ENCODE measurements at regions not wholly inside any gene's neighbourhood (a gene's known extent, or its start where the extent isn't known, plus 50 kb on each side); places are given as distances from the start of the nearest gene placed in this dataset.
A peak's percentile ranks its signal among the peaks of the same experiment; 100 is the strongest.

DNA sequence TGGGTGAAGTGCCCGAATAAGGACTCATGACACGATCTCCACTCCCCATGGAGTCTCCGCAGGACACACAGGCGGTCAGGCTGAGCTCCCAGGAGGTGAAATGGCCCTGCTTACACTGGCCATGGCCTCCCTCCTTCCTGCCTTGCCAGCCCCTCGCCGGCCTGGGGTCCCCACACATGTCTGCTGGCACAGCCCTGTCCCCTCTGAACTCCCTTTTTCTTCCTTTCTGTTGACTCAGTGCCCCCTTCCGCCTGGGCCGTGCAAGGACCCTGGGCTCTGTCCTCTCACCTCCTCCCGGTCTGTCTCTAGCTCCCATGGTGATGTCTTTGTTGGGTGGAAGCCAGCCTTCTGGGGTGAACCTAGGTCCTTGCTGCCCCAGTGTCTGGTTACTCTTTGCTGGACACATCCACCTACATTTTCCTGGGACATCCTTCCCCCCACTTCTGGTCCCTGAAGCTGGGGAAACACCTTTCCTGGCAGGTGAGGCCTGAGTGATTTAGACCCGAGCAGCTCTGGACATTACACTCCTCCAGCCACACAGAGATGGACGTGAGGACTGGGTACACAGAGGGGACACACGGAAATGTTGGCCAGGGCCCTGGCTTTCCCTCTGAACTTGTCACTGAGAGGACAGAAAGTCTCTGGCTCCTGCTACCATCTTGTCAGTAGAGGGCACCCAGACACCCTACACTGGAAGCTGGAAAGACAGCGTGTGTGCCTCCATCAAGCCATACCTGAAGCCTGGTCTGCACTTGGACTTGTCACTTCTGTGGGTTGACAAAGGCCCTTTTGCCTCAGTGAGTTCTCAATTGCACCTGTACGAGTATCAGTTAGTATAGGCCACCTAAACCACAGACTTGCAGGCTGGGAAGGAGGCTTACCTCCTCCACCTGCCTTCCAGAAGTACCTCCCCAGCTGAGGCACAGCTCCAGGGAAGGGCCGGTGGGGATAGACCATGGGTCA is 864.3 kb downstream of the TBC1D22A start:
- H3K9me3 Mint-ChIP-seq = peaks cover 9% of the 10 kb centered on the region
- no peak overlapping the region for H3K27ac Mint-ChIP-seq
- no peaks in the 10 kb centered on the region for H3K79me2 ChIP-seq (replicated peaks; ENCODE audit: insufficient read depth)
- H3K27me3 ChIP-seq (ENCODE audit: insufficient read depth) = no peaks in the 10 kb centered on the region
- H2AFZ ChIP-seq = no peak overlapping the region
- peak; percentile 41; the same call in 2 of the 3 replicates for ATAC-seq
- H3K9me2 ChIP-seq (ENCODE audit: insufficient read depth) = no peaks in the 10 kb centered on the region
- H3K4me2 ChIP-seq = no peak overlapping the region
- H3K4me1 ChIP-seq (ENCODE audit: insufficient read depth) = no peaks in the 10 kb centered on the region
- H3K27ac ChIP-seq (ENCODE audit: low read depth) = no peak overlapping the region
- H3K4me1 Mint-ChIP-seq = no peaks in the 10 kb centered on the region
- peaks cover 7% of the 10 kb centered on the region for H3K27me3 Mint-ChIP-seq (ENCODE audit: insufficient read depth, low read depth, poor library complexity)
- no peak overlapping the region for H3K4me3 ChIP-seq
- H3F3A ChIP-seq (replicated peaks; ENCODE audit: low read depth) = no peaks in the 10 kb centered on the region
- no peak for DNase-seq (ENCODE audit: low spot score)
- no peaks in the 10 kb centered on the region; the same call in 2 of the 3 replicates for H3K36me3 Mint-ChIP-seq (ENCODE audit: low read depth)
- TF ChIP-seq NANOG (IDR thresholded peaks at IDR 0.05; ENCODE audit: borderline replicate concordance) (no peak), EZH2 (IDR thresholded peaks at IDR 0.05; ENCODE audit: low read depth, unreplicated experiment) (no peak), EZH2phosphoT487 (IDR thresholded peaks at IDR 0.05; ENCODE audit: unreplicated experiment) (no peak), JUNB (IDR thresholded peaks at IDR 0.05; ENCODE audit: unreplicated experiment) (no peak), ZNF114 (CRISPR knock-in tag; IDR thresholded peaks at IDR 0.05) (no peak), POLR2AphosphoS5 (IDR thresholded peaks at IDR 0.05; ENCODE audit: low read depth) (no peak), STAT1 (IDR thresholded peaks at IDR 0.05; ENCODE audit: unreplicated experiment) (no peak), ZNF331 (CRISPR knock-in tag; IDR thresholded peaks at IDR 0.05; ENCODE audit: low read depth) (no peak), CREB1 (CRISPR knock-in tag; IDR thresholded peaks at IDR 0.05; ENCODE audit: low read depth) (no peak)
- TF ChIP-seq, protein P1, sequence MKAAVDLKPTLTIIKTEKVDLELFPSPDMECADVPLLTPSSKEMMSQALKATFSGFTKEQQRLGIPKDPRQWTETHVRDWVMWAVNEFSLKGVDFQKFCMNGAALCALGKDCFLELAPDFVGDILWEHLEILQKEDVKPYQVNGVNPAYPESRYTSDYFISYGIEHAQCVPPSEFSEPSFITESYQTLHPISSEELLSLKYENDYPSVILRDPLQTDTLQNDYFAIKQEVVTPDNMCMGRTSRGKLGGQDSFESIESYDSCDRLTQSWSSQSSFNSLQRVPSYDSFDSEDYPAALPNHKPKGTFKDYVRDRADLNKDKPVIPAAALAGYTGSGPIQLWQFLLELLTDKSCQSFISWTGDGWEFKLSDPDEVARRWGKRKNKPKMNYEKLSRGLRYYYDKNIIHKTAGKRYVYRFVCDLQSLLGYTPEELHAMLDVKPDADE (IDR thresholded peaks at IDR 0.05) = no peak
- TF ChIP-seq, protein P2, sequence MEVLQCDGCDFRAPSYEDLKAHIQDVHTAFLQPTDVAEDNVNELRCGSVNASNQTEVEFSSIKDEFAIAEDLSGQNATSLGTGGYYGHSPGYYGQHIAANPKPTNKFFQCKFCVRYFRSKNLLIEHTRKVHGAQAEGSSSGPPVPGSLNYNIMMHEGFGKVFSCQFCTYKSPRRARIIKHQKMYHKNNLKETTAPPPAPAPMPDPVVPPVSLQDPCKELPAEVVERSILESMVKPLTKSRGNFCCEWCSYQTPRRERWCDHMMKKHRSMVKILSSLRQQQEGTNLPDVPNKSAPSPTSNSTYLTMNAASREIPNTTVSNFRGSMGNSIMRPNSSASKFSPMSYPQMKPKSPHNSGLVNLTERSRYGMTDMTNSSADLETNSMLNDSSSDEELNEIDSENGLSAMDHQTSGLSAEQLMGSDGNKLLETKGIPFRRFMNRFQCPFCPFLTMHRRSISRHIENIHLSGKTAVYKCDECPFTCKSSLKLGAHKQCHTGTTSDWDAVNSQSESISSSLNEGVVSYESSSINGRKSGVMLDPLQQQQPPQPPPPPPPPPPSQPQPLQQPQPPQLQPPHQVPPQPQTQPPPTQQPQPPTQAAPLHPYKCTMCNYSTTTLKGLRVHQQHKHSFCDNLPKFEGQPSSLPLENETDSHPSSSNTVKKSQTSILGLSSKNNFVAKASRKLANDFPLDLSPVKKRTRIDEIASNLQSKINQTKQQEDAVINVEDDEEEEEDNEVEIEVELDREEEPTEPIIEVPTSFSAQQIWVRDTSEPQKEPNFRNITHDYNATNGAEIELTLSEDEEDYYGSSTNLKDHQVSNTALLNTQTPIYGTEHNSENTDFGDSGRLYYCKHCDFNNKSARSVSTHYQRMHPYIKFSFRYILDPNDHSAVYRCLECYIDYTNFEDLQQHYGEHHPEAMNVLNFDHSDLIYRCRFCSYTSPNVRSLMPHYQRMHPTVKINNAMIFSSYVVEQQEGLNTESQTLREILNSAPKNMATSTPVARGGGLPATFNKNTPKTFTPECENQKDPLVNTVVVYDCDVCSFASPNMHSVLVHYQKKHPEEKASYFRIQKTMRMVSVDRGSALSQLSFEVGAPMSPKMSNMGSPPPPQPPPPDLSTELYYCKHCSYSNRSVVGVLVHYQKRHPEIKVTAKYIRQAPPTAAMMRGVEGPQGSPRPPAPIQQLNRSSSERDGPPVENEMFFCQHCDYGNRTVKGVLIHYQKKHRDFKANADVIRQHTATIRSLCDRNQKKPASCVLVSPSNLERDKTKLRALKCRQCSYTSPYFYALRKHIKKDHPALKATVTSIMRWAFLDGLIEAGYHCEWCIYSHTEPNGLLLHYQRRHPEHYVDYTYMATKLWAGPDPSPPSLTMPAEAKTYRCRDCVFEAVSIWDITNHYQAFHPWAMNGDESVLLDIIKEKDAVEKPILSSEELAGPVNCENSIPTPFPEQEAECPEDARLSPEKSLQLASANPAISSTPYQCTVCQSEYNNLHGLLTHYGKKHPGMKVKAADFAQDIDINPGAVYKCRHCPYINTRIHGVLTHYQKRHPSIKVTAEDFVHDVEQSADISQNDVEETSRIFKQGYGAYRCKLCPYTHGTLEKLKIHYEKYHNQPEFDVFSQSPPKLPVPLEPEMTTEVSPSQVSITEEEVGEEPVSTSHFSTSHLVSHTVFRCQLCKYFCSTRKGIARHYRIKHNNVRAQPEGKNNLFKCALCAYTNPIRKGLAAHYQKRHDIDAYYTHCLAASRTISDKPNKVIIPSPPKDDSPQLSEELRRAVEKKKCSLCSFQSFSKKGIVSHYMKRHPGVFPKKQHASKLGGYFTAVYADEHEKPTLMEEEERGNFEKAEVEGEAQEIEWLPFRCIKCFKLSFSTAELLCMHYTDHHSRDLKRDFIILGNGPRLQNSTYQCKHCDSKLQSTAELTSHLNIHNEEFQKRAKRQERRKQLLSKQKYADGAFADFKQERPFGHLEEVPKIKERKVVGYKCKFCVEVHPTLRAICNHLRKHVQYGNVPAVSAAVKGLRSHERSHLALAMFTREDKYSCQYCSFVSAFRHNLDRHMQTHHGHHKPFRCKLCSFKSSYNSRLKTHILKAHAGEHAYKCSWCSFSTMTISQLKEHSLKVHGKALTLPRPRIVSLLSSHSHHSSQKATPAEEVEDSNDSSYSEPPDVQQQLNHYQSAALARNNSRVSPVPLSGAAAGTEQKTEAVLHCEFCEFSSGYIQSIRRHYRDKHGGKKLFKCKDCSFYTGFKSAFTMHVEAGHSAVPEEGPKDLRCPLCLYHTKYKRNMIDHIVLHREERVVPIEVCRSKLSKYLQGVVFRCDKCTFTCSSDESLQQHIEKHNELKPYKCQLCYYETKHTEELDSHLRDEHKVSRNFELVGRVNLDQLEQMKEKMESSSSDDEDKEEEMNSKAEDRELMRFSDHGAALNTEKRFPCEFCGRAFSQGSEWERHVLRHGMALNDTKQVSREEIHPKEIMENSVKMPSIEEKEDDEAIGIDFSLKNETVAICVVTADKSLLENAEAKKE (CRISPR knock-in tag; IDR thresholded peaks at IDR 0.05) = no peak
- TF ChIP-seq, protein P3, sequence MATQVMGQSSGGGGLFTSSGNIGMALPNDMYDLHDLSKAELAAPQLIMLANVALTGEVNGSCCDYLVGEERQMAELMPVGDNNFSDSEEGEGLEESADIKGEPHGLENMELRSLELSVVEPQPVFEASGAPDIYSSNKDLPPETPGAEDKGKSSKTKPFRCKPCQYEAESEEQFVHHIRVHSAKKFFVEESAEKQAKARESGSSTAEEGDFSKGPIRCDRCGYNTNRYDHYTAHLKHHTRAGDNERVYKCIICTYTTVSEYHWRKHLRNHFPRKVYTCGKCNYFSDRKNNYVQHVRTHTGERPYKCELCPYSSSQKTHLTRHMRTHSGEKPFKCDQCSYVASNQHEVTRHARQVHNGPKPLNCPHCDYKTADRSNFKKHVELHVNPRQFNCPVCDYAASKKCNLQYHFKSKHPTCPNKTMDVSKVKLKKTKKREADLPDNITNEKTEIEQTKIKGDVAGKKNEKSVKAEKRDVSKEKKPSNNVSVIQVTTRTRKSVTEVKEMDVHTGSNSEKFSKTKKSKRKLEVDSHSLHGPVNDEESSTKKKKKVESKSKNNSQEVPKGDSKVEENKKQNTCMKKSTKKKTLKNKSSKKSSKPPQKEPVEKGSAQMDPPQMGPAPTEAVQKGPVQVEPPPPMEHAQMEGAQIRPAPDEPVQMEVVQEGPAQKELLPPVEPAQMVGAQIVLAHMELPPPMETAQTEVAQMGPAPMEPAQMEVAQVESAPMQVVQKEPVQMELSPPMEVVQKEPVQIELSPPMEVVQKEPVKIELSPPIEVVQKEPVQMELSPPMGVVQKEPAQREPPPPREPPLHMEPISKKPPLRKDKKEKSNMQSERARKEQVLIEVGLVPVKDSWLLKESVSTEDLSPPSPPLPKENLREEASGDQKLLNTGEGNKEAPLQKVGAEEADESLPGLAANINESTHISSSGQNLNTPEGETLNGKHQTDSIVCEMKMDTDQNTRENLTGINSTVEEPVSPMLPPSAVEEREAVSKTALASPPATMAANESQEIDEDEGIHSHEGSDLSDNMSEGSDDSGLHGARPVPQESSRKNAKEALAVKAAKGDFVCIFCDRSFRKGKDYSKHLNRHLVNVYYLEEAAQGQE (IDR thresholded peaks at IDR 0.05; ENCODE audit: unreplicated experiment) = no peak
- TF ChIP-seq, protein P4, sequence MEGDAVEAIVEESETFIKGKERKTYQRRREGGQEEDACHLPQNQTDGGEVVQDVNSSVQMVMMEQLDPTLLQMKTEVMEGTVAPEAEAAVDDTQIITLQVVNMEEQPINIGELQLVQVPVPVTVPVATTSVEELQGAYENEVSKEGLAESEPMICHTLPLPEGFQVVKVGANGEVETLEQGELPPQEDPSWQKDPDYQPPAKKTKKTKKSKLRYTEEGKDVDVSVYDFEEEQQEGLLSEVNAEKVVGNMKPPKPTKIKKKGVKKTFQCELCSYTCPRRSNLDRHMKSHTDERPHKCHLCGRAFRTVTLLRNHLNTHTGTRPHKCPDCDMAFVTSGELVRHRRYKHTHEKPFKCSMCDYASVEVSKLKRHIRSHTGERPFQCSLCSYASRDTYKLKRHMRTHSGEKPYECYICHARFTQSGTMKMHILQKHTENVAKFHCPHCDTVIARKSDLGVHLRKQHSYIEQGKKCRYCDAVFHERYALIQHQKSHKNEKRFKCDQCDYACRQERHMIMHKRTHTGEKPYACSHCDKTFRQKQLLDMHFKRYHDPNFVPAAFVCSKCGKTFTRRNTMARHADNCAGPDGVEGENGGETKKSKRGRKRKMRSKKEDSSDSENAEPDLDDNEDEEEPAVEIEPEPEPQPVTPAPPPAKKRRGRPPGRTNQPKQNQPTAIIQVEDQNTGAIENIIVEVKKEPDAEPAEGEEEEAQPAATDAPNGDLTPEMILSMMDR (conservative IDR thresholded peaks at IDR 0.05; ENCODE audit: low read depth in 2 of 2) = no peak
- H4K20me1 ChIP-seq (replicated peaks; ENCODE audit: insufficient read depth) = no peaks in the 10 kb centered on the region
- H3K4me3 Mint-ChIP-seq = no peak overlapping the region
- no peaks in the 10 kb centered on the region for H3K36me3 ChIP-seq (ENCODE audit: insufficient read depth)

Measured in GM23338 (cell line).